Limb (tissue), 2 donors: ENCODE measurements at regions not wholly inside any gene's neighbourhood (a gene's known extent, or its start where the extent isn't known, plus 50 kb on each side); places are given as distances from the start of the nearest gene placed in this dataset.
"Not testable (repeated sequence)": the region's sequence is repeated elsewhere in the genome, so short reads cannot be mapped to it uniquely, and the experiment has no call there.

Experiments
- DNase-seq, 2 donors: peaks; one replicate each; pipeline ENCODE4 v3.0.0-alpha.2; 2016; ENCODE audit errors: extremely low spot score in 2 of 2

- DNase-seq: no peak
These were observed 1406.6 kb upstream of the ACVR2A start for GRCh38 chr2:146438246-146438645.

- no peak for DNase-seq
These were observed 1407.1 kb upstream of the ACVR2A start for GRCh38 chr2:146437712-146438111.

DNA sequence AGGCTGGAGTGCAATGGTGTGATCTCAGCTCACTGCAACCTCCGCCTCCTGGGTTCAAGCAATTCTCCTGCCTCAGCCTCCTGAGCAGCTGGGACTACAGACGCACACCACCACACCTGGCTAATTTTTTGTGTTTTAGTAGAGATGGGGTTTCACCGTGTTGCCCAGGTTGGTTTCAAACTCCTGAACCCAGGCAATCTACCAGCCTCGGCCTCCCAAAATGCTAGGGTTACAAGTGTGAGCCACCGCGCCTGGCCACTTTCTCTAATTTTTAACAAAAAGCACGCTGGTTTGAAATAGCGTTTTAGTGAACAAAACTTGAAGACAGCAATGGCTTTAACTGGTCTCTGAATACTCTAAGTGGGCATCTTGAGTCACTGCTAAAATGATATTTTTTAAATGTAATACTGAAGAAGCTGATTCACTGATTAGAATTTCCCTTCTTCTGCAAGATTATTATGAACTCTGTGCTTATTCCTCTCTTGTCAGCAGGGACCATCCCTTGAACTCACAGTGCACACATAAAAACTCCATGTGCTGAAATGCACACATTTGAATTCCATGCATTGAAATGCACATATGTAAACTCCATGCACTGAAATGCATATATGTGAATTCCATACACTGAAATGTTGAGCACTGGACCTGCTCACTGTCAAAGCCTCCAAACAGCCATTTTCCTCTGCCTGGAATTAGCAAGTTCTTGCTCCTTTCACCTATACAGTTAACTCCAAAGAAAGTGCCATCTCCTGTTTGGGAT, 1411.5 kb upstream of the ACVR2A start:
- DNase-seq: no peak

GRCh38 chr2:146429366-146429765, 1415.5 kb upstream of the ACVR2A start:
- DNase-seq: no peak

GRCh38 chr2:146417942-146418341, 1426.9 kb upstream of the ACVR2A start:
- no peak for DNase-seq

DNA sequence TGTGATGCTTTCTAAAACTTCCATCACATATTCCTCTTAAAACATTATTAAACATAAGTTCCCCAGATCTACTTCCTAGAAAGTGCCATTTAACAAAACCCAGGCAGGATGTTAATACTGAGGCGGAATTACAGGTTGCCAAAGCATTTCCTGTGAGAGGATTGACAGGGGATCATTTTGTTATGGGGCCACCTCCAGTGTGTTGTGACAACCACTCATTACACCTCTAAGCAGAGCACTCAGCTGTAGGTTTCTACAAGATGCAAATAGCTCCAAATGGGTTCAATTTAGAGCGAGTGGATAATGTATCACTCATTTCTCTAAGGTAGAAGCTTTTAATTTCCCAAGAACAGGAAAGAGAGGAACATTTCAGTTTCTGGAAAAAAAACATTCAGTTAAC, 1429.5 kb upstream of the ACVR2A start:
- DNase-seq: no peak

DNA sequence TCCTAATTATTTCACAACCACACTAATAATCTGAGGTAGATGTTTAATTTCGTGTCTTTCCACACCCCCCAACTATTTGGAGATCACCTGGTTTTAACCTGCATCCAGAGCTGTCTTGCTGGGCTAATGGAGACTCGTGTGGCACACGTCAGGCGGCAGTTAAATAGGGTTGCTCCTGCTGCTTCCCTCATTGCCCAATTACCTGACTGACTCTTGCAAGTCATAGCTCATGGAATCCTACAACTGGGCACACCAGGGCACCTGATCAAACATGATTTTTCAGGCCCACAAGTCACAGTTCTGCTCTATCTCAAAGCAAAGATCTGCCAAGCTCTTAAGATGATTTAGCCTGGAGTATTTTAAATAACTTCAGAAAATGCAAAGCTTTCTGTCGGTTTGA, 1430.4 kb upstream of the ACVR2A start:
- no peak for DNase-seq

DNA sequence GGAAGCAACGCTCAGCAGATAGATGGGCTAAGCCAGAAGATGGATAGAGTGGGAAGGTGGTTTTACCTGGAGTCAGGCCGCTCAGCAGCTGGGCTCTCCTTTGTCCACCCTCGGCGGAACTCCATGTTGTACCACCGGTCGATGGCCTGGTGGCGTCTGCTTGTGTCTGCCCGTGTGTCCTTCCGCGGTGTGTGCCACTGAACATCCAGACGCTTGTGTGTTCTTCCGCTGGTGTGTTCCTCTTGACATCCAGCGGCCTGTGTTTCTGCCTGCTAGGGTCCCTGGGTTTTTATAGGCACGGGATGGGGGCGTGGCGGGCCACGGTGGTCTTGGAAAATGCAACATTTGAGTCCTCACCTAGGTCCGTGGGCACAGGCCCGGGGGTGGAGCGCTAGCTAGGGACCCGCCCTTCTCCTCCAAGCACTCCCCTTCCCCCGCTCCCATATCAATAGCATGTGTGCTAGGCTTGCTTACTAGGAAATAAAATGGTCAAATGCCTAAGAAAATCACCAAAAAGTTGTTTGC, 1431.7 kb upstream of the ACVR2A start:
- no peak for DNase-seq

GRCh38 chr2:146412625-146413024, 1432.2 kb upstream of the ACVR2A start:
- no peak for DNase-seq

DNA sequence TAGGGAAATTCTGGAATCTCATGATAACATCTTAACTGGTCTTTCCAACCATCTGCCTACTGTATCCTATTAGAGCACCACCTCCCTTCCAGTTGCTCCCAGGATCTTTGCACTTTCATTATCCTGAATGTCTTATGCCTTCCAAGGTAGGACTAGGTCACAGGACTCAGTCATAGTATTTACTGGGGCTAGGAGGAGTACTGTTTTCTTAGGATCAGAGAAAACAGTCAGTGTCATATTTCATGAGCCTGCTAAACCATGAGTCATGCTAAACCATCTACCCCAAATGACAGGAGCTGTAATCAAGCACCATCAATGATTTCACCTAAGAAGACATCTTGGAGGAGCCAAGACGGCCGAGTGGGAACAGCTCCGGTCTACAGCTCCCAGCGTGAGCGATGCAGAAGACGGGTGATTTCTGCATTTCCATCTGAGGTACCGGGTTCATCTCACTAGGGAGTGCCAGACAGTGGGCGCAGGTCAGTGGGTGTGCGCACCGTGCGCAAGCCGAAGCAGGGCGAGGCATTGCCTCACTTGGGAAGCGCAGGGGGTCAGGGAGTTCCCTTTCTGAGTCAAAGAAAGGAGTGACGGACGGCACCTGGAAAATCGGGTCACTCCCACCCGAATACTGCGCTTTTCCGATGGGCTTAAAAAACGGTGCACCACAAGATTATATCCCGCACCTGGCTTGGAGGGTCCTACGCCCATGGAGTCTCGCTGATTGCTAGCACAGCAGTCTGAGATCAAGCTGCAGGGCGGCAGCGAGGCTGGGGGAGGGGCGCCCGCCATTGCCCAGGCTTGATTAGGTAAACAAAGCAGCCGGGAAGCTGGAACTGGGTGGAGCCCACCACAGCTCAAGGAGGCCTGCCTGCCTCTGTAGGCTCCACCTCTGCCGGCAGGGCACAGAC, 1439.2 kb upstream of the ACVR2A start:
- DNase-seq: not testable (repeated sequence)

GRCh38 chr2:146403546-146404160, 1441.2 kb upstream of the ACVR2A start:
- not testable (repeated sequence) for DNase-seq

- DNase-seq: no peak
These were observed 1452.2 kb upstream of the ACVR2A start for GRCh38 chr2:146392631-146393030.

GRCh38 chr2:146392186-146392585, 1452.6 kb upstream of the ACVR2A start:
- DNase-seq: no peak

DNA sequence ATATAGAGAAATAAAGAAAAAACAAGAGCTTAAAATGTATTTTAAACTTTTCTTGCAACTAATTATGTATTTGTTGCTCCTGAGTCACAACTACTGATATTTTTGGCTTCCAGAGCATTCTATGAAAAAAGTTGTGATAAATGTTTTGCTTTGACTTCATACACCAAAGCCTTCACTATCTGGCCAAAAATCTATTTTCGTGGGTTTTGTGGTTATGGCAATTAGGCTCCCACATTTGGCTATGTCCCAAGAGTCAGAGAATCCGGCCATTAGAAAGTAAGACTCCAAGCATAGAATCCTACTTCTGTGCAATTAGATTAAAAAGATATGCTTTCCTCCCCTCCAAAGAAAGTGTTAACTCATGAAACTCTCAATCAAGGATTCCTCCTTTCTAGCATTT, 1456.1 kb upstream of the ACVR2A start:
- no peak for DNase-seq

DNA sequence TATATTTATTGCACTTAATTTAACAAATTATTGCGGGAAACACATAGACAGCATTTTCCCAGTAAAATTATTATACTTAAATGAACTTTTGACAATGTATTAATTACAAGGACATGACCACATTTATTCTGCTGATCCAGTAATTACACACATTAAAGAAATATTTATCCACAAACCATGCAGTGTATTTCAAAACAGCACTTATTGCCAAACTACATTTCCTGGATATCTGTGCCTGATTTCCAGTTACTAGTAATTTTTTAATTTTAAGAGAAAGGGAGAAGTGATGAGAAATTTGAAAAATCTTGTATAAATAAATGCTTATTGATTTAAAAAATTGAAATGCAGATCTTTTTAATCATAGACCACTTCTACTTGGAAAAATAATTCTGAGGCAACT, 1458.7 kb upstream of the ACVR2A start:
- DNase-seq: no peak

- no peak for DNase-seq
These were observed 1459.8 kb upstream of the ACVR2A start for GRCh38 chr2:146385031-146385430.

DNA sequence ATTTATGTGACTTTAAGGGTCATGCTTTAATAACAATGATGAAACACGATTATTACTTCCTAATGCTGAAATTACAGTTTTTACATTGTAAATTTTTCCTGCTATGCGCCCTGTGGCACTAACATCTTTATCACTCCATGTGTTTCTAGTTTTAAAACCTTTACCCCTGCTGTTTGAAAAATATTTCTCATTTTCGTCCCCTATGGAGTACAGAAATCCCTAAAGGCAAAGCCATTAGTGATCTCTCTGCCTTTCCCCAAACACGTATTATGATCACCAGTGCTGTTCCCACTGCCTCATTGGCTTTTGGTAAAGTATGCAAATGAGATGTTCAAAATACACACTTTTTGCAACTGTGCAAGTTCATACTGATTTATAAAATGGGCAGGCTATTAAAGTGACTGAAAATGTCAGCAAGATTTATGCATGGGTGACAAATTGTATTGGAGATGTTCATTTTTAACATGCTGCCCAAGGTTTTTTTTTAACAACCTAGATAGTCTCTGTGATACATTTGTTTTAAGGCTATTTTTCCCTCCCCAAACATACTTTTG, 1468.2 kb upstream of the ACVR2A start:
- DNase-seq: no peak

- no peak for DNase-seq
These were observed 1470.3 kb upstream of the ACVR2A start for GRCh38 chr2:146374505-146374904.

GRCh38 chr2:146371364-146371763, 1473.5 kb upstream of the ACVR2A start:
- not testable (repeated sequence) for DNase-seq

GRCh38 chr2:146370826-146371225, 1474.0 kb upstream of the ACVR2A start:
- no peak for DNase-seq

DNA sequence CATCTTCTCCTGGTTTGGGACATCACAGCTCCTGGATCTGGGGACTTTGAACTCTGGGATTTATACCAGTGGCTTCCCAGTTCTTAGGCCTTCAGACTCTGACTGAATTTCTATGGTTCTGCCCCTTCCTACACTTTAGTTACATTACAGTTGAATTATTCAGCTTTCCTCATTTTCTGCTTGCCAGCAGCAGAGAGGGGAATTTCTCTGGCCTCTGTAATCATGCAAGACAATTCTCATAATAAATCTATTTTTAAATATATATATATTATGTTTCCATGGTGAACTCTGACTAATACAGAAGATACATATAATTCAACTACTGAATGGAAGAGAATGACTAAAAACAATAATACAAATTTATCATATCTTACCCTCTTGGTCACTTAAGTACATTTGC, 1478.6 kb upstream of the ACVR2A start:
- no peak for DNase-seq

GRCh38 chr2:146365041-146365440, 1479.8 kb upstream of the ACVR2A start:
- DNase-seq: no peak
